ENCODE measurements at regions not wholly inside any gene's neighbourhood (a gene's known extent, or its start where the extent isn't known, plus 50 kb on each side); places are given as distances from the start of the nearest gene placed in this dataset.

- no peak overlapping the region for H3K27ac Mint-ChIP-seq
- Histone ChIP-seq H2AFZ (ENCODE audit: insufficient read depth, low read depth, low read length, poor library complexity, severe bottlenecking) (no peak overlapping the region), H3K36me3 (replicated peaks in 1 of 2; ENCODE audit: control insufficient read depth in 1 of 2, insufficient read depth in 2 of 2, low read length in 2 of 2) (no peaks in the 10 kb centered on the region), H3K4me3 (replicated peaks in 1 of 3; ENCODE audit: low read depth in 2 of 3, low read length in 3 of 3) (no peak overlapping the region), H3K9ac (ENCODE audit: insufficient read depth, low read length, poor library complexity, severe bottlenecking) (no peak overlapping the region), H3K4me2 (replicated peaks; ENCODE audit: extremely low read depth, low read length, poor library complexity, severe bottlenecking) (no peak overlapping the region), H4K20me1 (ENCODE audit: insufficient read depth, low read length) (no peaks in the 10 kb centered on the region), H3K27me3 (ENCODE audit: control insufficient read depth in 2 of 2, insufficient read depth in 2 of 2, low read length in 2 of 2) (no peaks in the 10 kb centered on the region), H3K27ac (ENCODE audit: low read depth in 1 of 2, low read length in 2 of 2) (no peak overlapping the region), H3K79me2 (ENCODE audit: insufficient read depth, low read length) (no peaks in the 10 kb centered on the region), H3K4me1 (ENCODE audit: control insufficient read depth in 1 of 2, insufficient read depth in 2 of 2, low read length in 2 of 2) (no peaks in the 10 kb centered on the region), H3K9me3 (replicated peaks in 1 of 2; ENCODE audit: control insufficient read depth in 1 of 2, insufficient read depth in 1 of 2, low read length in 2 of 2) (peaks cover 0 to 8% of the 10 kb centered on the region in 2 donors)
- H3K4me1 Mint-ChIP-seq: no peaks in the 10 kb centered on the region
- no peak overlapping the region for H3K4me3 Mint-ChIP-seq
- WGBS (ENCODE audit: insufficient coverage): 86% methylated on average over 1 of the region's 10 CpGs
- H3K36me3 Mint-ChIP-seq: no peaks in the 10 kb centered on the region
- no peak for DNase-seq
- TF ChIP-seq CTCF (IDR thresholded peaks at IDR 0.05): no peak
- H3K27me3 Mint-ChIP-seq (ENCODE audit: low read depth in 3 of 3): no peaks in the 10 kb centered on the region
- H3K9me3 Mint-ChIP-seq: peaks cover 3 to 14% (median 5%) of the 10 kb centered on the region in 7 donors
- intact Hi-C loops (cut with micrococcal nuclease): no loop called here
Measured at GRCh38 chr5:124408738-124409453, 337.5 kb downstream of the ZNF608 start.

GRCh38 chr5:124404796-124405195 is 341.6 kb downstream of the ZNF608 start:
- Histone ChIP-seq H3K9ac (ENCODE audit: insufficient read depth, low read length, poor library complexity, severe bottlenecking) (no peak overlapping the region), H2AFZ (ENCODE audit: insufficient read depth, low read depth, low read length, poor library complexity, severe bottlenecking) (no peak overlapping the region), H3K27me3 (ENCODE audit: control insufficient read depth in 2 of 2, insufficient read depth in 2 of 2, low read length in 2 of 2) (no peaks in the 10 kb centered on the region), H4K20me1 (ENCODE audit: insufficient read depth, low read length) (no peaks in the 10 kb centered on the region), H3K4me3 (replicated peaks in 1 of 3; ENCODE audit: low read depth in 2 of 3, low read length in 3 of 3) (no peak overlapping the region), H3K27ac (ENCODE audit: low read depth in 1 of 2, low read length in 2 of 2) (no peak overlapping the region), H3K4me2 (replicated peaks; ENCODE audit: extremely low read depth, low read length, poor library complexity, severe bottlenecking) (no peak overlapping the region), H3K4me1 (ENCODE audit: control insufficient read depth in 1 of 2, insufficient read depth in 2 of 2, low read length in 2 of 2) (no peaks in the 10 kb centered on the region), H3K36me3 (replicated peaks in 1 of 2; ENCODE audit: control insufficient read depth in 1 of 2, insufficient read depth in 2 of 2, low read length in 2 of 2) (no peaks in the 10 kb centered on the region), H3K79me2 (ENCODE audit: insufficient read depth, low read length) (no peaks in the 10 kb centered on the region), H3K9me3 (replicated peaks in 1 of 2; ENCODE audit: control insufficient read depth in 1 of 2, insufficient read depth in 1 of 2, low read length in 2 of 2) (no peaks in the 10 kb centered on the region)
- Mint-ChIP-seq H3K27ac (no peak overlapping the region), H3K4me3 (no peak overlapping the region), H3K27me3 (ENCODE audit: low read depth in 3 of 3) (peaks cover 0 to 2% (median 0%) of the 10 kb centered on the region in 3 donors), H3K36me3 (no peaks in the 10 kb centered on the region), H3K4me1 (peaks cover 3% of the 10 kb centered on the region), H3K9me3 (peaks cover 0 to 4% (median 0%) of the 10 kb centered on the region in 7 donors)
- DNase-seq: no peak
- no peak for TF ChIP-seq CTCF (IDR thresholded peaks at IDR 0.05)
- intact Hi-C loops (cut with micrococcal nuclease): no loop called here
- 88% methylated on average over 5 of the region's 5 CpGs for WGBS (ENCODE audit: insufficient coverage)

Data from CD14-positive monocyte (primary cell).